HG03039 (cell line): ENCODE measurements at regions not wholly inside any gene's neighbourhood (a gene's known extent, or its start where the extent isn't known, plus 50 kb on each side); places are given as distances from the start of the nearest gene placed in this dataset.

Experiments
- ATAC-seq: cut with Tn5 transposase; IDR thresholded peaks from one replicate; pipeline ENCODE4 v1.9.1; 2021; ENCODE audit warnings: mild to moderate bottlenecking, moderate library complexity; ENCODE audit not compliant: unreplicated experiment

DNA sequence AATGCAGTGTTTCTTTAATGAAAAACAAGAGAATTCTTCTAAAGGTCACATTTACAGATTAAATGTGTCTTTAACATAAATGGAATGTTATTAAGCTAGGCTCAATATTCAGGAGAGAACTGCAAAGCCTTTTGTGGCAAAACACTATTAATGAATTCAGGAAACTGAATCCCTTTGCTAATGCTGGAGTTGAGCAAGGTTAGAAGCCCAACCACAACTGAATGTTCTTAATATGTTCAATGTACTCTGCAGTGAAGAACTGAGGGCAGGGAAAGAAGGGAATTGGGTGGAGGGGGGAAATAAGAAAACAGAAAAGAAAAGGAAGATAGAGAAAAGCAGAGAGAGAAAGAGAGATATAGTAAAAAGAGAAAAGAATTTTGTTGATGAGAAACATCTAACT is 276.7 kb upstream of the TMEM161B start:
- ATAC-seq = no peak

DNA sequence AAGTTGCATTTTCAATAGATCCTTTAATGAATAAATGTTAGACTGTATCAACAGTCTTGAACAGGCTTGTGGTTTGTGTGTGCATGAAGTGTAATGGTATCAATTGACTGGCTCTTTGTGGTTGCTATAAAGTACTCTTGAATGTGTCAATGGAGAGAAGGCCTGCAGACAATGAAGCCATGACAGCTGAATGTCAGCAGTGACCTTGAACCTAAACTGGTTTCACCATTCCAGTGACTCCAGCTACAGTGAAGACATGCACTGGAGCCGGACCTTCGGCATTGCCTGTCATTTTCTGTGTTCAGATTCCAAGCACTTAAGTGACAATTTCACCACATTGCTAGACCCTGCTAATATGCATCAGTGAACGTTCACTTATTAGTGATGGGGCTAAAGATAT is 276.0 kb upstream of the TMEM161B start:
- ATAC-seq = no peak

DNA sequence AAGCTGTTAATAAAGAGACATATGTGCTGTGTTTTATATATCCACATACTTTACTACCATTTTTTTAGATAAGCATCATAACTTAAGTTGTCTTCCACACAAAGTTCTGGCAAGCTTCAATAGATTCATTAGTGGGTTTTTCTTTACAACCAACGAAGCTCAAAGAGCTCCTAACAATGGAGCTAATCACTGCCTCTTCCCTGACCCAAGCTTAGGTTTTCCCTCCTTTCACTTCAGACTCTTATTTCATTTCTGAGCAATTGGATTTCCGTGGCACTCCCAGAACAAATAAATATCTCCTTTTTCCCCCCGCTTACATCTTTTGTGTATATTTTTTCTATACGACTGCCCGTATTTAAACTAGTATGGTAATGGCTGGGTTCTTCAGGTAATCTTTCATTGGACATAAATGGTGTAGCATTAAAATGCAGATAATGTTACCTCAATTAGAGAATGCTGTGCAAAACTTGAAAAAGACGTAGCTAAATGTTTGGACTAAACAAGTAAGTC is 275.5 kb upstream of the TMEM161B start:
- no peak for ATAC-seq

DNA sequence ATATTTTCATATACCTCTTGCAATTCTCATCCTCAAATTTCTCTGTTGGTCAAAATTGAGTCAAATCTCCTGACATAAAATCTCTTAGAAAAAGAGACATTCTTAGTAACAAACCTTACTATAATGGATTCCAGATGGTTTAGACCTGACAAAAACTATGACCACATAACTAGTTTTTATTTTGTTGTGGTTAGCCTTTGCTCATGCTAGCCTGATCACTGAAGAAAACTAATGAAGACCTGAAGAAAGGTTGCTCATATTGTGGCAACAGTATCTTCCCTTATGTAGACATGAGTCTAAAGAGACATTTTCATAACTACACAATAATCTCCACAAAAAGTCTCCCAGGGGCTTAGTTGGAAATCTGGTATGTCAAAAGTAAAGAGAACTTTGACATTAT is 274.1 kb upstream of the TMEM161B start:
- ATAC-seq = no peak

DNA sequence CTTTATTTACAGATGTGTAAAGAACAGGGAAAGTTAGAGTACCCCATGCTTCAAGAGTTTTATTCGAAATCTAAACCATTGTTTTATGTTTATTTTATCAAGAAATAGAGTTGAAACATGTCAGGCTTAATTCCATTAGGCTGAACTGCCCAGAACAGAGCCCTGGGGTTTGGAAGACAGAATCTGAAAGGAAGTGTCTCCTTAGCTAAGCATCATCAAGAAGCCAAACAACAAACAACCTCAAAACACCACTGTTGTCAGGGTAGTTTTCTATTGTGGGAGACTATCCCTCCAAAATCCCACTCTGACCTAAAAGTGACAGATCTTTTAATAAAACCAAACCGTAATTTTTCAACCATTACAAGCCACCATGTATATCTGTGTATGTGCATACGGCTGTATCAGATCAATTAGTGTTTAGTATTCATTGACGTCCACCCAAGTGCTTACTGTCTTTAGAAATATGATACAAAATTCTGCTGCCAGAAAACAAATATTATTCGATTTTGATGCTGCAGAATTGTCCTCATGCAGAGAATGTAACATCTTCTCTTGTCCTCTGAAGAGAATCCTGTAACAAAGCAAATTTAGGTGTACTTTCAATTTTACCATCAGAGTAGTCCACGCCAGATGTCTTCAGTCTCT is 271.9 kb upstream of the TMEM161B start:
- ATAC-seq = no peak

DNA sequence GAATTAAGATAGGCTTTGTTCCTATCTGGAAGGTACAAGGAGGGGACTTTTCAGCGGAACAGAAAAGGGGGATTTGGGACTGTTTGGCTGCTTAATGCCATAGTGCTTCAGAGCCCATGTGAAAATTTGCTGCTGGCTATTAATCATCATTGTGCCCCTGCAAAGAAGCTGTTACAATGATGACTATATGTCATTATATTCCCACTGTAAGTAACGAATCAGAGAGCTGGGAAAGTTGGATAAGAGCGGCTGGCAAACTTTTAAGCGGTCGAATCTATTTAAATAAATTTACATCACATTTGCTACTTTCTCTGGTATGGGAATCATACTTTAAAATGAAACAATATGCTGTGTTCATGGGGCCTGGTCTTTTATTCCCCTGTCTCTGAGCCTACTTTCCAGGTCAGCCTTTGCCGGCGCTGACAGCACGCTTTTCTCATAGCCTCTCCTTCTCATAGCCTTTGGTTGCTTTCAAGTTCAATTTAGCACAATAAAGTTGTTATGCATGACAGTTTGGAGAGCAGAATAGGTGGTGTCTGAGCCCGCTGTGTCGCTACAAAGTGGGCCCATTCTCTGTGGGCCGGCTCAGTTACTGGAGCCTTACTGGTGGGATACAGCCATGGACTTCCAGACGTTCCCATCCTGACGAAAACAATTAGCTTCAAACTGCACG is 271.2 kb upstream of the TMEM161B start:
- no peak for ATAC-seq

DNA sequence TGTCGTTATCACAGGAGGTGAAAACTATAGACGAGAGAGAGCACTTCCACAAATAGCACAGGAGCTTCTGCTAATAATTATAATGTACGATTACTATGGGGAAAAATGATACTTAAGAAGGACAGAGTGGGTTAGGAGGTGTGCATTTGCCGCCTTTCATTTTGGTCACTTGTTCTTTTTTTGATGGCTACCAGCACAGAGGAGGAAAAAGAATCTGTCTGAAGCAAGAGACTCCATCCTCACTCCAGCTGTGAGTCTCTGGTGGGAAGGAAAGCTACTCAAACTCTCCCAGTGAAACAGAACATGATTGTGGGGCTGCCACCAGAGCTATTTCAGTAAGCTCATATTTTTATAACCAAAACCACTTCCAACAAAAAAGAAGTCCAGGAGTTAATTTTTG is 270.4 kb upstream of the TMEM161B start:
- ATAC-seq = no peak

DNA sequence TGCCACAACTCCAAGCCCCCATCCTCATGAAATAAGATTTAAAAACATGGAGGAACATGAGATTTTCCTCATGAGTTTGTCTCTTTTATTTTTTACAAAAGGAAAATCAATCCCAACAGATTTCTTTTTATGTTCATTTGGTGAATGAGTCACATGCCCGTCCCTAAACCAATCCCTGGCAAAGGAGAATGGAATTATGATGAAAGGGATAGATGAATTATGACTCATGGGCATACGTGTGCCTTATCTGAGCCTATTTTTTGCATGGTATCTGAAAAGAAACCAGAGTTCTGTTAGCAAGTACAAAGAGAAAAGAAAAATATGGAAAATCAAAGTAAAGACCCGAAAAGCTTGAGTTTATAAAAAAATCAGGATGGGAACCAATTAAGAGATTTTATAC is 267.5 kb upstream of the TMEM161B start:
- ATAC-seq = no peak

DNA sequence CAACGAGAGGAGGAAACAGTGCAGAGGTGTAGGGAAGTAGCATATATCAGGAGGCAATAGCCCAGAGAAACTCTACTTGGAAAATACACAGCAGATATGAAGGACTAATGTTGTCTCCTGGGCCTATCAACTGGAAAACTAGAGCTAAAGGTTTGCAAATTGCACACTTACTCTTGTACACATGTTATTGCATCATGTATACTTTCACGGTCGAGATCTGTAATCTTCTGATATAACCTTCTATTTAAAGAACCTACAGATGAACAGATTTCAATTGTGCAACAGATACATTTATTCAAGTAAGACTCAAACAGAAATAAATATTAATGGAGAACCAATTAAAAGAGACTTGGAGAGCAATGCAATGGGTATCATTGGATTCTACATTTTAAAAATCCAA is 256.3 kb upstream of the TMEM161B start:
- no peak for ATAC-seq

DNA sequence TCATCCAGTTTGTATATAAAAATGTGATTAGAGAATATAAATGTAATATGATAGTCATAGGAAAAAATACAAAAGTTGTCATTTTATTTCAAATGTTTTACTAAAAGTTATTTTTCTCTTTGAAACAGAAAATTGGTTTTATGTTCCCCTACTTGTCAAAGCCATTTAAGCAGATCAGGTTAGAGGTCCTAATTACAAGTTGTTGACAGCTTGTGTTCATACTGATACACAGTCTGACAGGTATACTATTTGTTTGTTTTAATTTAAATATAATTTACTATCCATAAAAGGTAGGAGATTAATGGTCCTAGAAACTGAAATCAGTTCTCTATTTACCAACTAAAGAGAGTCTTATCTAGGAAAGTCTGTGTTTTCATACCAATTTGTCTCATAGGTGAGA is 250.4 kb upstream of the TMEM161B start:
- ATAC-seq = no peak

DNA sequence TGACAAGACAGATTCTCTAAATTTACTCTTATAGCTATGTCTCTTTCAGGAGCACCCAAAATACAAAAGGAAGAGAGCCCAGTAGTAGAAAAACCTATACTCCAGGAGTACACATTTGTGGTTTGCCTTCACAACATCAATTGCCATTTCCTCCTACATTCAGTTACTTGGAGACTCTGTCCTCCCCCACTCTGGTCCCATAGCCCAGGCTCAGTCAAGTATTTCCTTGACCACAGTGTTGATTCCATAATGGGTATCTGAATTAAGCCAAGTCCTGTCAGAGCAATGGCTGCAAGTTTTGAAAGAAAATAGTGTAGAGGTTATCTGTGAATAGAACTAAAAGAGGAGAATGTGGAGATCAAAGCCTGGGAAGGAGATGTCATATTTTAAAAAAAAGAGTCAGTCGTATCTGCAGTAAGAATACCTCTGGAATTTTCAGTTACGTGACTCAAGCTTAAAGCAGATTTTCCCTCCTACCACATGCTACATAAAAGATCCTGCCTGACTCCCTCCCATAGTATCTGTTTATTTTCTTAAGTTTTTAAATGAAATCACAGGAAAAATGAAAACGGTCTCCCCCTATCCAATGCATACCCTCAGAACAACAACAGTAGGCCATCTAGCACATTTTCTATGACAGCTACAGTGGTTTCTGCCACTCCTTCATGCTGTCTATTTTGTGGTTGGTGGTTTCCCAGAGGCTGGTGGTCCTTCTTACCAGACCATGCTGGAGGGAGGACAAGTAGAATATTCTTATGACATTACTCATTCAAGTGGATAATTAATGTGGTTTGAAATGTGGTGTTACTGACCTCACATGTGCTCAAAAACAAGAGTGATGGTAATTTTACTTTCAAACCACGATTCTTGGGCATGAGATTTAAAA is 249.7 kb upstream of the TMEM161B start:
- ATAC-seq = no peak

DNA sequence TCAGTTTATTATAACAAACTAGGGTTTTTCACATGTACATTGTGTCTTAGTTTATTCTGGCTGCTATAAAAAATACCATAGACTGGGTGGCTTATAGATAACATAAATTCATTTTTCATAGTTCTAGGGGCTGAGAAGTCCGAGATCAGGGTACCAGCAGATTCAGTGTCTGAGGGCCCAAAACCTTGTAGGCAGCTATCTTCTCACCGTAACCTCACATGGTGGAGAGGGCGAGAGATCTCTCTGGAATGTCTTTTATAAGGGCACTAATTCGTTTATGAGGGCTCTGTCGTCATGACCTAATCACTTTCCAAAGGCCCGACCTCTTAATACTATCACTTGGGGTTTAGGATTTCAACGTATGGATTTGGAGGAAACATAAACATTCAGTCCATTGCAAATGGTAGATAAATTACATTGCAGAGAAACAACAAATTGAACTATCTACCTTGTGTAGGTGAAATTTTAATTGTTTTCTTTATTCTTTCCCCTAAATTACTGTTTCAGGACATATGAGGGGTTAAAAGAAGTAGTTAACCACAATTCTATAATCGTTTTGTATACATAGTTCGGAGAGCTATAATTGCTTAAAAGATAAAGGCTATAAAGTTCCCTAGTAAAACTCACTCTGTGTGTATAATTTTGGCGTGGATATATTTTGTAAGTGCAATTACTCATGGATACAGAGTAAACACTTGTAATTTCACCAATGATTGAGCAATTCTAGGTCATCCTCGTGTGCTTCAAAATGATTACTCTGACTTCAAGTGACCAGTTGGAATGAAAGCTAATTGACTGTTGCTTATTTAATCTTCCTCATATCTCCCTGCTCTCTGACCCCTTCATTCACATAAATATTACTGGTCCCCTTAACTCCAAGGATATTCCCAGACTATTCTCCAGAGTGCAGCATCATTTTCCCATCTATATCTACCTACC is 247.5 kb upstream of the TMEM161B start:
- ATAC-seq = no peak

DNA sequence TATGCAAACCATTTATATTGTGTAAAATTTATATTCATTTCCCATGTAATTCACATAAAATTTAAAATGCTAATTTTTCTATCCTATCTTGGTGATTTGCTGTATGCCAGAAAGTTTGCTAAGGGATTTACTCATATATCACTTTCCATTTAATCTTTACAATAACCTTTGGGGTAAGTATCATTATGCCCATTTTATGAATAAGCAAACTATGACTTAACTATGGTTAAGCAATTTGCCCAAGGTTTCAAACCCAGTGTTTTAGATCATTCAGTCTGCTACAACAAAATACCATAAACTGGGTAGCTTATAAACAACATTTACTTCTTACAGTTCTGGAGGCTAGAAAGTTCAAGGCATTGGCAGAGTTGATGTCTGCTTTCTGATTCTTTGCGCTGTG is 246.4 kb upstream of the TMEM161B start:
- no peak for ATAC-seq

DNA sequence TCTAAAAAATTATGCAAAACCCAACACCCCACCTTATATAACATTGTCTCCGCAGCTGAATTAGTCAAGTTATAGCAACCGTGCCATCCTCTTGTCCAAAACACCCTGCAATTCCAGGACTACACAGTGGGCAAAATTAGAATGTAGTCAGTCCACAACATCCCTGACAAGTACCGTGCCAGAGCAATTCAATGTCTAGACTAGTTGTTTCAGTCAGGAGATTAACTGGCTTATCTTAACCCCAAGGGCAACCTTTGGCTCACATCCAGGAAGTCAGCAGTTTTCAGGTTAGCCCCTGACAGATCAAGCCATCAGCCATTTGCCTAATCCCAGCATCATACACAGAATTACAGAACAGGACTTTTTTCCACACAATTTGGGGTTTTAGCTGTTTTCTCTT is 240.8 kb upstream of the TMEM161B start:
- ATAC-seq = no peak

DNA sequence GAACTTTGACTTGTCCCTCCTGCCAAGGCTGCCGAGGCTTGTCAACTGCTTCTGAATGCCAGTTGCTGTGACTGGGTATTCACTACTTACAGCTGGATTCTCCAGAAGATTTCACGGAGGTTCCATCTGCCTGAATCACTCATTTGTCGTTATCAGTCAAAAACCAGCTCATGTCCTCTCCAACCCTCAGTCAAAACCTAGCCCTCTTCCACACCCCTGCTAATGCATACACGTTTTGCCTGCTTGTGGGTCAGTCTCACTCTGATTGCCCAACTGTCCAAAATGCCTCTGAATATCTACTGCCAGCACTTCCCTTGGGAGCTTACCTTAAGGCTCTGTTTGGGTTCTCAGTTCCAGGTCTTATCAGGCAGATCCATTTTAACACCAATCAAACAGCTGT is 238.6 kb upstream of the TMEM161B start:
- ATAC-seq = no peak

DNA sequence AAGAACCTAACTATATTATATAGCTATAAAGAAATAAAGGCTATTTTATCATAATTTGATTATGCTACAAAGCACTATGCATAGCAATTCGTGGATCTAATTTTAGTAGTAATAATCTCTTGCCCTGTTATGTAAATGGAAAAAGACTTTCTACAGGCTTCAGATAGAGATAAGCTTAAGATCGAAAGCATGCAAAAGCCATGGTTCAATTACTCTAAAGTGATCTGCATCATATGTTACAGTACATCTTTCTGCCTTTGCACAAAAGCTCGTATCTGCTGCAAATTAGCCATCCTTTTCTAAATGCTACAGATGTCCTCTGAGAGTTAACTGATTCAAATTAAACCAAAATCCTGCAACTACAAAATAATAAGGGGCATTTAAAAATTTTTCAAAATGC is 234.8 kb upstream of the TMEM161B start:
- ATAC-seq = no peak

DNA sequence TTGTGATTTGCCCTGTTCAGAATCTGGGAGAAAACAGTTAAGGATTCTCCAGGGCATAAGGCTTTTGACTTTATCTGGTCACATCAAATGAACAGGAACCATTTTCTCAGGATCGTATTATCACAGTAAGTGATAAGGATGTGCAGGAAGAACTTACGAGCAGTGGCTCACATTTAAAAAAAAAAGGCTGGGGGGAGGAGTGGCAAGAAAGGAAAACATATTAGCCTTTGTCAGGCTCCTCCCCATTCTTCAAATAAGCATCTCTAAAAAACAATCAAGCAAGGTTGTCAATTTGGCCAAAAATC is 234.3 kb upstream of the TMEM161B start:
- ATAC-seq = no peak

DNA sequence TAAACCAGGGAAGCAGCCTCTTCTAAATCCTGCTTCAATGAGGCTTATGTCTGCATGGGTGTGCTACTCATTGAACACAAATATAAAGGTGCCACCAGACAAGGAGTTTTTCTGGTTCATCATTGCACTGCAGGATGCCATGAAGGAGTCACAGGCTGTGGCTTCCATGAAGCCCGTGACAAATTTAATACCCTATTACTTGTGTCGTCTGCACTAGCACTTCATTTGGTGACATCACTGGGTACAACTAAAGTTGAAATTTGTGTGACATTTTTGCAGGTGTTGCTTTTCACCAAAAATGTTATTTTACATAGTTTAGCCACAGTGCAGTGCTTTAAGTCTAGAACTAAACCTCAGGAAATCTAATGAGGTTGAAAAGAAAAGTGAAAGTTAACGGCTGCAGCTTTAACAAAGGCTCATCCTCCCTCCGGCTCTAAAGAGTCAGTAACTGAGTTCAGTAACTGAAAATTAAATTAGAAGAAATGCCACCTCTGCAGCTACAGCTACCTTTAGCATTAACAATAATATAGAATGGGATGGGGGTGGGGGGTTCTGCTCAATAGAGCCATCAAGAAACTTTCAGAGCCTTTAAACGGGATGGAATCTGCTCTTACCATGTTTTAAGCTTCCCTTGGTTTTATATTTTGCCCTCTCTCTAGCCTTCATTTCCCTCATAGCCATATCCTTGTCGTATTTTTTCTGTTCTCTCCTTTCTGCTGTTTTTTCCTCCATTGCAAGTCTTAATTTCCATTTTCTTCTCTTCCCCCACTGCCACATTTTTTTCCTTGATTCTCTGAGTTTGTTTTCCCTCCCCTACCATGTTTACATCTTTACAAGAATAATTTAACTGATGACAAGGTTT is 233.8 kb upstream of the TMEM161B start:
- ATAC-seq = peak; percentile 64

DNA sequence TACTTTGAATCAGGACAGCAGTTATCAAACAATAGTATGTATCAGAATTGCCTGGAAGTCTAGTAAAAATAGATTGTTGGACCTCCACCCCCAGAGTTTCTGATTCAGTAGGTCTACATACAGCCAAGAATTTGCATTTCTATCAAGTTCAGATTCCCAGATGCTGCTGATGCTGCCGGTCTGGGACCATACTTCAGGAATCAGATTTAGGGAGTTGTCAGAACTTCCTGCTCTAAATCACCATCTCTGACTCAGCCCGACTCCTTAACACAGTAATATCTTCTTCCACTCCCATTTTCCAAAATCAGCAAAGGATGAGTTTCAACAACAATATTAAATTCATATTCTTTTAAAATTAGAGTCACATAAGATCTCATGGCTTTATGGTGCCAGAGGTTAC is 227.2 kb upstream of the TMEM161B start:
- no peak for ATAC-seq

DNA sequence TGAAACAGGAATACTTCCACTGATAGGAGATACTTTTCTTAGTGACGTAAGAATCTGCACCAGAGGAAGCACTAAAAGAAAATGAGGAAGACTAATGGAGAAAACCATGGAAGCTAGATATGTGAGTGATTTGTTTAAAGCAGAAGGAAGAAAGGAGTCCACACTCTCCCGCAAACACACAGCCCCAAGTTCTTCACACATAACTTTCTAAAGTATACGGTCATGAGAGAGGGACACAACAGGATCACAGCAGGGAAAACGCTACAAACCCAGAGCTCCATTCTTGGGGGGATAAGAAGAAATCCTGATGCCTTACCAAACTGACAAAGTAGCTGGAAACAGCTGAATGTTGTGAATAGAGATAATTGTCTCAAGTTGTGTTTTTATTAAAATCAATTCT is 222.2 kb upstream of the TMEM161B start:
- ATAC-seq = no peak
